ENCODE measurements at regions not wholly inside any gene's neighbourhood (a gene's known extent, or its start where the extent isn't known, plus 50 kb on each side); places are given as distances from the start of the nearest gene placed in this dataset.

- Histone ChIP-seq H3K9me3 (replicated peaks; ENCODE audit: control insufficient read depth, insufficient read depth, low read length) (no peaks in the 10 kb centered on the region), H3K36me3 (ENCODE audit: control insufficient read depth in 2 of 2, insufficient read depth in 2 of 2, low read length in 1 of 2) (no peaks in the 10 kb centered on the region), H2AFZ (ENCODE audit: control insufficient read depth, low read depth, low read length) (no peak overlapping the region), H3K4me2 (ENCODE audit: control insufficient read depth, insufficient read depth) (no peak overlapping the region), H3K4me1 (ENCODE audit: control insufficient read depth, insufficient read depth, low read length) (no peaks in the 10 kb centered on the region), H3K27ac (ENCODE audit: control insufficient read depth, insufficient read depth) (no peak overlapping the region), H3K27me3 (replicated peaks in 1 of 2; ENCODE audit: control insufficient read depth in 2 of 2, insufficient read depth in 2 of 2, low read length in 1 of 2) (no peaks in the 10 kb centered on the region), H4K20me1 (ENCODE audit: control insufficient read depth, insufficient read depth) (no peaks in the 10 kb centered on the region), H3K4me3 (no peak overlapping the region), H3K79me2 (ENCODE audit: control insufficient read depth, insufficient read depth, low read length) (no peaks in the 10 kb centered on the region), H3K9ac (ENCODE audit: control insufficient read depth, insufficient read depth, low read length) (no peak overlapping the region)
- TF ChIP-seq FOS (IDR thresholded peaks at IDR 0.05; ENCODE audit: borderline replicate concordance, extremely low read depth, insufficient read length) (no peak), GABPA (IDR thresholded peaks at IDR 0.05; ENCODE audit: low read depth) (no peak), ATF7 (IDR thresholded peaks at IDR 0.05; ENCODE audit: low read depth) (no peak), FOXK2 (IDR thresholded peaks at IDR 0.05) (no peak), MYC (IDR thresholded peaks at IDR 0.05; ENCODE audit: insufficient read depth, insufficient read length, insufficient replicate concordance, low read length, severe bottlenecking) (no peak), SIX5 (IDR thresholded peaks at IDR 0.05; ENCODE audit: low read depth, low read length, severe bottlenecking) (no peak), ESRRA (IDR thresholded peaks at IDR 0.05; ENCODE audit: low read length) (no peak), HDAC6 (IDR thresholded peaks at IDR 0.05; ENCODE audit: unreplicated experiment) (no peak), RAD51 (IDR thresholded peaks at IDR 0.05) (no peak), SMAD1 (IDR thresholded peaks at IDR 0.05; ENCODE audit: low read depth, partially characterized antibody) (no peak), NR2C2 (IDR thresholded peaks at IDR 0.05; ENCODE audit: borderline replicate concordance, control insufficient read depth, insufficient read length, low read depth) (no peak), ZBTB40 (IDR thresholded peaks at IDR 0.05; ENCODE audit: borderline replicate concordance) (no peak), ETV6 (conservative IDR thresholded peaks at IDR 0.05 in 1 of 2, IDR thresholded peaks at IDR 0.05 in 1 of 2; ENCODE audit: borderline replicate concordance in 1 of 2, low read depth in 1 of 2) (no peak), POU2F2 (IDR thresholded peaks at IDR 0.05; ENCODE audit: borderline replicate concordance, low read depth, low read length) (no peak), HDGF (IDR thresholded peaks at IDR 0.05) (no peak), NFYB (IDR thresholded peaks at IDR 0.05; ENCODE audit: insufficient read depth, low read depth, low read length) (no peak), NRF1 (conservative IDR thresholded peaks at IDR 0.05; ENCODE audit: low read depth, low read length) (no peak), NFYA (IDR thresholded peaks at IDR 0.05; ENCODE audit: borderline replicate concordance, low read depth, low read length) (no peak), CTCF (IDR thresholded peaks at IDR 0.05 in 2 of 3, conservative IDR thresholded peaks at IDR 0.05 in 1 of 3; ENCODE audit: control insufficient read depth in 2 of 3, extremely low read depth in 1 of 3, insufficient read depth in 1 of 3, low read depth in 3 of 3, low read length in 3 of 3) (no peak), ATF3 (IDR thresholded peaks at IDR 0.05; ENCODE audit: borderline replicate concordance, extremely low read depth, low read depth, low read length) (no peak)
- in situ Hi-C loops (cut with MboI) (no loop called here), intact Hi-C loops (cut with micrococcal nuclease; ENCODE audit: unreplicated experiment) (no loop called here)
- no peak for DNase-seq (ENCODE audit: low read depth, low spot score)
- ATAC-seq: no peak
- ChIA-PET SMC1A (ENCODE audit: uncharacterized antibody, unreplicated experiment) (no interaction called here), RAD21 (ENCODE audit: unreplicated experiment) (no interaction called here), CTCF (no interaction called here), POLR2A (interaction anchor here (0.6 kb wide), 1 partner anchor 786 kb away, joined by 3 read pairs; no protein-coding TSS in a partner anchor)
- FAIRE-seq: no peak
- 0% methylated on average over 2 of the region's 2 CpGs for WGBS (ENCODE audit: insufficient coverage, insufficient replicate concordance, low lambda C conversion rate, missing lambda C conversion rate)
- BruUV-seq (replicated peaks): no TSS peak
Measured at GRCh38 chr5:92147798-92148197, 764.7 kb upstream of the ARRDC3 start.

Data from GM12878 (cell line).